ENCODE measurements at regions not wholly inside any gene's neighbourhood (a gene's known extent, or its start where the extent isn't known, plus 50 kb on each side); places are given as distances from the start of the nearest gene placed in this dataset.

DNA sequence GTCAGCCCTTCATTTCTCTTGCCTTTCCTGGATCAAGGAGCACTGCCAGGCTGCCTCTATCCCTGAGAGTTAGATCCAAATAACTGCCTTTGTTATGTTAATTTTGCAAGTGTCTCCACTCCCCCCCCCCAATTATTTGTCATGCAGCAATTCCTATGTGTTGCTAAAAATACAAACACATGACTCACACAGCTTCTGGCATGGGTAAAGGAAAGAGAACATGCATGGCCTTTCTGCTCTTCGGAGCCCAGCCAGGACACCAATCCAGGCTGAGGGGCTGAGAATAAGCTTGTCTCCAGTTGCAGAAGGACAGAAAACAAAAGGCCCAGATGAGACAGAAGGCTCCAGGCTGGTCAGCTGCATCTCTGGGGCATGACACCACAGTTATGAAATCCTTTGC, 148.0 kb upstream of the TNRC6C start:
- TF ChIP-seq EP300 (IDR thresholded peaks at IDR 0.05) (no peak), POLR2A (IDR thresholded peaks at IDR 0.05) (no peak), POLR2AphosphoS5 (IDR thresholded peaks at IDR 0.05) (no peak)
- TF ChIP-seq, protein P1, sequence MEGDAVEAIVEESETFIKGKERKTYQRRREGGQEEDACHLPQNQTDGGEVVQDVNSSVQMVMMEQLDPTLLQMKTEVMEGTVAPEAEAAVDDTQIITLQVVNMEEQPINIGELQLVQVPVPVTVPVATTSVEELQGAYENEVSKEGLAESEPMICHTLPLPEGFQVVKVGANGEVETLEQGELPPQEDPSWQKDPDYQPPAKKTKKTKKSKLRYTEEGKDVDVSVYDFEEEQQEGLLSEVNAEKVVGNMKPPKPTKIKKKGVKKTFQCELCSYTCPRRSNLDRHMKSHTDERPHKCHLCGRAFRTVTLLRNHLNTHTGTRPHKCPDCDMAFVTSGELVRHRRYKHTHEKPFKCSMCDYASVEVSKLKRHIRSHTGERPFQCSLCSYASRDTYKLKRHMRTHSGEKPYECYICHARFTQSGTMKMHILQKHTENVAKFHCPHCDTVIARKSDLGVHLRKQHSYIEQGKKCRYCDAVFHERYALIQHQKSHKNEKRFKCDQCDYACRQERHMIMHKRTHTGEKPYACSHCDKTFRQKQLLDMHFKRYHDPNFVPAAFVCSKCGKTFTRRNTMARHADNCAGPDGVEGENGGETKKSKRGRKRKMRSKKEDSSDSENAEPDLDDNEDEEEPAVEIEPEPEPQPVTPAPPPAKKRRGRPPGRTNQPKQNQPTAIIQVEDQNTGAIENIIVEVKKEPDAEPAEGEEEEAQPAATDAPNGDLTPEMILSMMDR (IDR thresholded peaks at IDR 0.05): no peak

Measured in upper lobe of left lung (tissue), 4 donors.